ENCODE measurements at regions not wholly inside any gene's neighbourhood (a gene's known extent, or its start where the extent isn't known, plus 50 kb on each side); places are given as distances from the start of the nearest gene placed in this dataset.

GRCh38 chr1:61583703-61584102, 141.2 kb downstream of the TM2D1 start:
- TF ChIP-seq CTCF (IDR thresholded peaks at IDR 0.05; ENCODE audit: partially characterized antibody, unreplicated experiment): no peak

GRCh38 chr1:61581251-61581650, 143.7 kb downstream of the TM2D1 start:
- Mint-ChIP-seq H3K36me3 (ENCODE audit: unreplicated experiment) (peaks cover 3% of the 10 kb centered on the region), H3K9me3 (ENCODE audit: unreplicated experiment) (no peaks in the 10 kb centered on the region), H3K27me3 (ENCODE audit: unreplicated experiment) (no peaks in the 10 kb centered on the region), H3K4me3 (ENCODE audit: unreplicated experiment) (no peak overlapping the region), H3K4me1 (ENCODE audit: low read depth, unreplicated experiment) (peaks cover 2% of the 10 kb centered on the region), H3K27ac (ENCODE audit: unreplicated experiment) (no peak overlapping the region)
- no peak for DNase-seq
- TF ChIP-seq CTCF (IDR thresholded peaks at IDR 0.05; ENCODE audit: partially characterized antibody, unreplicated experiment): no peak

More at GRCh38 chr1:61583703-61584102, 141.2 kb downstream of the TM2D1 start:
- H3K4me1 Mint-ChIP-seq (ENCODE audit: low read depth, unreplicated experiment): no peaks in the 10 kb centered on the region
- no peak overlapping the region for H3K27ac Mint-ChIP-seq (ENCODE audit: unreplicated experiment)
- H3K9me3 Mint-ChIP-seq (ENCODE audit: unreplicated experiment): no peaks in the 10 kb centered on the region
- no peak overlapping the region for H3K4me3 Mint-ChIP-seq (ENCODE audit: unreplicated experiment)
- peaks cover 3% of the 10 kb centered on the region for H3K36me3 Mint-ChIP-seq (ENCODE audit: unreplicated experiment)
- DNase-seq: no peak
- H3K27me3 Mint-ChIP-seq (ENCODE audit: unreplicated experiment): peaks cover 2% of the 10 kb centered on the region

GRCh38 chr1:61580417-61580816, 144.5 kb downstream of the TM2D1 start:
- peaks cover 3% of the 10 kb centered on the region for H3K36me3 Mint-ChIP-seq (ENCODE audit: unreplicated experiment)
- DNase-seq: no peak
- H3K4me3 Mint-ChIP-seq (ENCODE audit: unreplicated experiment): no peak overlapping the region
- no peak for TF ChIP-seq CTCF (IDR thresholded peaks at IDR 0.05; ENCODE audit: partially characterized antibody, unreplicated experiment)
- no peak overlapping the region for H3K27ac Mint-ChIP-seq (ENCODE audit: unreplicated experiment)
- no peaks in the 10 kb centered on the region for H3K9me3 Mint-ChIP-seq (ENCODE audit: unreplicated experiment)
- H3K4me1 Mint-ChIP-seq (ENCODE audit: low read depth, unreplicated experiment): peaks cover 2% of the 10 kb centered on the region
- H3K27me3 Mint-ChIP-seq (ENCODE audit: unreplicated experiment): no peaks in the 10 kb centered on the region

- no peak for TF ChIP-seq CTCF (IDR thresholded peaks at IDR 0.05; ENCODE audit: partially characterized antibody, unreplicated experiment)
- Mint-ChIP-seq H3K9me3 (ENCODE audit: unreplicated experiment) (no peaks in the 10 kb centered on the region), H3K27ac (ENCODE audit: unreplicated experiment) (no peak overlapping the region), H3K27me3 (ENCODE audit: unreplicated experiment) (no peaks in the 10 kb centered on the region), H3K4me1 (ENCODE audit: low read depth, unreplicated experiment) (peaks cover 2% of the 10 kb centered on the region), H3K36me3 (ENCODE audit: unreplicated experiment) (peaks cover 3% of the 10 kb centered on the region), H3K4me3 (ENCODE audit: unreplicated experiment) (no peak overlapping the region)
- no peak for DNase-seq
Observed at GRCh38 chr1:61579802-61580201, 145.1 kb downstream of the TM2D1 start.

GRCh38 chr1:61572046-61572445, 152.9 kb downstream of the TM2D1 start:
- Mint-ChIP-seq H3K4me1 (ENCODE audit: low read depth, unreplicated experiment) (peaks cover under 1% of the 10 kb centered on the region), H3K36me3 (ENCODE audit: unreplicated experiment) (no peaks in the 10 kb centered on the region), H3K4me3 (ENCODE audit: unreplicated experiment) (no peak overlapping the region), H3K27ac (ENCODE audit: unreplicated experiment) (no peak overlapping the region), H3K27me3 (ENCODE audit: unreplicated experiment) (no peaks in the 10 kb centered on the region), H3K9me3 (ENCODE audit: unreplicated experiment) (no peaks in the 10 kb centered on the region)
- DNase-seq: no peak
- no peak for TF ChIP-seq CTCF (IDR thresholded peaks at IDR 0.05; ENCODE audit: partially characterized antibody, unreplicated experiment)
